T-helper 2 cell treated with Interferon-gamma antibody and Interleukin-4, amounts not matched to agents 5 μg/mL and 100 μg/mL, for 36 hours (primary cell): ENCODE measurements at regions not wholly inside any gene's neighbourhood (a gene's known extent, or its start where the extent isn't known, plus 50 kb on each side); places are given as distances from the start of the nearest gene placed in this dataset.

Experiments used
- DNase-seq: peaks from one replicate; pipeline ENCODE4 v3.0.0; 2021; ENCODE audit warnings: low spot score
- H3K27ac Mint-ChIP-seq: one replicate; pipeline ENCODE4 v1.8.0; 2021; ENCODE audit warnings: mild to moderate bottlenecking, mixed read lengths
- H3K27me3 Mint-ChIP-seq: one replicate; pipeline ENCODE4 v1.8.0; 2021; ENCODE audit warnings: low read depth, mixed read lengths
- H3K36me3 Mint-ChIP-seq: one replicate; pipeline ENCODE4 v1.8.0; 2021; ENCODE audit warnings: low read depth, mixed read lengths
- H3K4me1 Mint-ChIP-seq: one replicate; pipeline ENCODE4 v1.8.0; 2021; ENCODE audit warnings: low read depth, mixed read lengths
- H3K4me3 Mint-ChIP-seq: one replicate; pipeline ENCODE4 v1.8.0; 2022; ENCODE audit warnings: mild to moderate bottlenecking, moderate library complexity, mixed read lengths
- H3K9me3 Mint-ChIP-seq: one replicate; pipeline ENCODE4 v1.8.0; 2021; ENCODE audit warnings: mixed read lengths

DNA sequence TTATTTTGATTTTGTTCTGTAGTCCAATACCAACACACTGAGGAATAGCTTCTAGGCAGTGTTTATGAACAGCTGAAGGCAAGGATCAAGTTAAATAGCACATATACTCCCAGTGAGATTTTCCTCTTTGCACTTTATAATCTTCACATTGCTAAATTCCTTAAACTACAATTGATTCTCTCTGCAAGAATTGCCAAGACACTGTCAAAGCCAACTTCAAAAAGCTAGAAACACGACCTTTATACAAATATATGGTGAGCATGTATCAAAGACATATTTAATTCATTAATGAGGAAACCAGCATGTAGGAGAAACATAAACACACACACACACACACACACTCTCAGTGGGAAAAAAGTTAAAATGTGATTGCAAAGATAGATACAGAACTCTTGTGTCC, 86.4 kb upstream of the FAM9C start:
- peaks cover 5% of the 10 kb centered on the region for H3K36me3 Mint-ChIP-seq
- DNase-seq, result no peak
- H3K27ac Mint-ChIP-seq, result no peak overlapping the region
- H3K9me3 Mint-ChIP-seq, result no peaks in the 10 kb centered on the region
- peaks cover 33% of the 10 kb centered on the region for H3K4me1 Mint-ChIP-seq
- H3K4me3 Mint-ChIP-seq, result no peak overlapping the region
- no peaks in the 10 kb centered on the region for H3K27me3 Mint-ChIP-seq

DNA sequence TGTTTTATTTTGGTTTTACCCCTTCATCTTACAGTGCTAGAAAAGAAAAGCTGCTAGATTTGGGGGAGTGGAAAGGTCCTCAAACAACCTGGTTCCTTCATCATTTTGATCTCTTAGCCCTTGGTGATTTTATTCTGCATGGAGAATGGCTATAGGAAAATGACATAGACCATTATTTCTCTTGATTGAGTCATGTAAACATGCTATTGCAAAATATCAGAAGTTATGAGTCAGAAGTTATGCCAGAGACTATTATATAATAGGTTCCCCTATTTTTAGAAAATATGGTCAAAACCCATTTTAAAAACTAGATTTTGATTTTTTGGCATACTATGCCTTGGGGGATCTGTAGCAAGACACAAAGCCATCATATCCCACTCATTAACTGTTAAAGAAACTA, 83.7 kb upstream of the FAM9C start:
- Mint-ChIP-seq H3K27me3 (no peaks in the 10 kb centered on the region), H3K4me3 (no peak overlapping the region), H3K9me3 (no peaks in the 10 kb centered on the region), H3K4me1 (peaks cover 55% of the 10 kb centered on the region), H3K36me3 (peaks cover 4% of the 10 kb centered on the region), H3K27ac (no peak overlapping the region)
- DNase-seq, result no peak

DNA sequence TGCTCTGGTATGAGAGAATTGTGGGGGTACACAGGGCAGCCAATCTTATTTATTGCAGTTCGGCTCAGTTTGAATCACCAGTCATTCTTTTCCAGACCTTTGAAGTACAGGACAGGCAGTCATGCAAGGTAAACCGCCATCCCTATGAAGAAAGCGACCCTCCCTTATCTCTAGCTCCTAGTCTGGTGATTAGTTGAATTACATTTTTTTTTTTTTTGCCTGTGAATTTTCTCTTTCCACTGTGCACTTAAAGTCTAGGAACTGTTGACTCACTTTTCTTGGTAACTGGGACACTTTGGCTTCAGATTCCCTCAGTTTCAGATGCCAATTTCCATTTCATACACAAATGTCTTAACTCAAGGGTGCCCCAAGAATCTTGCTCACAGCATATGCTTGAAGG, 82.4 kb upstream of the FAM9C start:
- H3K27me3 Mint-ChIP-seq, result no peaks in the 10 kb centered on the region
- peaks cover 58% of the 10 kb centered on the region for H3K4me1 Mint-ChIP-seq
- H3K36me3 Mint-ChIP-seq, result peaks cover 5% of the 10 kb centered on the region
- no peaks in the 10 kb centered on the region for H3K9me3 Mint-ChIP-seq
- H3K4me3 Mint-ChIP-seq, result no peak overlapping the region
- H3K27ac Mint-ChIP-seq, result no peak overlapping the region
- no peak for DNase-seq

DNA sequence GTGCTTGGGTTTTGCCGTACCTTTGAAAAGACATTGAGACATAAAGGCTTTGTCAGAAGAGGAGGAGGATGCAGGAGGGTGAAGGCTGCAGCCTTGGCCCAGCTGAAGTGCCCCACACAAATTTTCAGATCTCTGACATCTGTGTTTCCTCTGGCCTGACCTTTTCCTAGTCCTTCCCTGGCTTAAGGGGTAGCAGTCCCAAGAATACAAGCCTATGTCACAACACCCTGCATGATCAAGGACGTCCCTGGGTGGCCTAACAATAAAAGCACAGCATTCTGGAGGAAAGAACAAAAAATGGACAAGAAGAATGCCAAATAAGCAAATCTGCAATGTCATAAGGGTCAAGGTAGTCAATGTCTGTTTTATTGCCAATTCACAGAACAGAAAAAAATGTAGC, 80.8 kb upstream of the FAM9C start:
- no peak overlapping the region for H3K27ac Mint-ChIP-seq
- H3K4me1 Mint-ChIP-seq, result peaks cover 44% of the 10 kb centered on the region
- DNase-seq, result no peak
- no peaks in the 10 kb centered on the region for H3K27me3 Mint-ChIP-seq
- peaks cover 3% of the 10 kb centered on the region for H3K36me3 Mint-ChIP-seq
- no peak overlapping the region for H3K4me3 Mint-ChIP-seq
- H3K9me3 Mint-ChIP-seq, result no peaks in the 10 kb centered on the region

DNA sequence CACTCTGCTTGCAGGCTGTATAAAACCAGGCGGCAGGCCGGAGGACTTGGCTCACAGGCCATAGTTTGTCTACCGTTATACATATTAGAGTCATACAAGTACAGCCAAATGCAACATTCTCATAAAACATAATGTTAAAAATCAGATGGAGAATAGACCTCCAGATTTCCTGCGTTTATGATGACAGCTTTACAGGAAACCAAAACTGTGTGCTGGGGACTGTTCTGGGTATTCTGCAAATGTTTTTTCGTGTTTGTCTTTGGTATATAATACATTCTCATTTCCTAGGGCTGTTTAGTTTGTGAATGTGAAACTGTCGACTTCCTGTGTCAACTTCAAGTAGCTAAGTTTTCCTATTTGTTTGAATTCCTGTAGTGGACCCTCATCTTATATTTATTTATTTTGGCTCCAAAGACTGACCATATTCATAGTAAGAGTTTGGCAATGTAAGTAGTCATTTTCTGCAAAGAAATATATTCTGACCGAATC, 79.5 kb upstream of the FAM9C start:
- Mint-ChIP-seq H3K9me3 (no peaks in the 10 kb centered on the region), H3K27me3 (no peaks in the 10 kb centered on the region), H3K4me1 (peaks cover 39% of the 10 kb centered on the region), H3K36me3 (peaks cover 3% of the 10 kb centered on the region), H3K4me3 (peak overlapping the region; percentile 64), H3K27ac (peak overlapping the region; percentile 81)
- DNase-seq, result no peak

DNA sequence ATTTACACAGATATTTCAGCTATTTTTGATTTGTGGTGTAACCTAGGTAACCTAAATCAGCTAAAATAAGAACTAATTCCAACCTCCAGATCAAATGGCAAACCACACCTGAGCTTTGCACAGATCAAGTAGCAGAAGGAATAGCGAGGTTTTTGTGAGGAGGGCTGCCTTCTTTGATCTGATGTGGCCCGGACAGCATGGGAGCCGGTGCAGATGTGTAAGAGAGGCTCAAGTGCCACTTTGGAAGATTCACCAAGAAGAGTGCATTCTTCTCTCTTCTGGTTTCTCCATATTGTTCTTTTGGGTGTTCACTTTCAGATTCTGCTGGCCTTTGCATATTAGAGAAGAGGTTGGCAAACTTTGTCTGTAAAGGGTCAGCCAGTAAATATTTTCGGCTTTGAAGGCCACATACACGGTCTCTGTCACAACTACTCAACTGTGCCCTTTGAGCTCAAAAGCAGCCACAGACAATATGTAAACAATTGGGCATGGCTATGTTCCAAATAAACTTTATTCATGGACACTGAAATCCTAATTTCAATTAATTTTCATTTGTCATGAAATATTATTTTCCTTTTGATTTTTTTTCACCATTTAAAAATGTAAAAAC, 78.9 kb upstream of the FAM9C start:
- no peaks in the 10 kb centered on the region for H3K27me3 Mint-ChIP-seq
- peak overlapping the region; percentile 64 for H3K4me3 Mint-ChIP-seq
- no peaks in the 10 kb centered on the region for H3K9me3 Mint-ChIP-seq
- H3K4me1 Mint-ChIP-seq, result peaks cover 38% of the 10 kb centered on the region
- no peak for DNase-seq
- peaks cover 3% of the 10 kb centered on the region for H3K36me3 Mint-ChIP-seq
- peak overlapping the region; percentile 81 for H3K27ac Mint-ChIP-seq

DNA sequence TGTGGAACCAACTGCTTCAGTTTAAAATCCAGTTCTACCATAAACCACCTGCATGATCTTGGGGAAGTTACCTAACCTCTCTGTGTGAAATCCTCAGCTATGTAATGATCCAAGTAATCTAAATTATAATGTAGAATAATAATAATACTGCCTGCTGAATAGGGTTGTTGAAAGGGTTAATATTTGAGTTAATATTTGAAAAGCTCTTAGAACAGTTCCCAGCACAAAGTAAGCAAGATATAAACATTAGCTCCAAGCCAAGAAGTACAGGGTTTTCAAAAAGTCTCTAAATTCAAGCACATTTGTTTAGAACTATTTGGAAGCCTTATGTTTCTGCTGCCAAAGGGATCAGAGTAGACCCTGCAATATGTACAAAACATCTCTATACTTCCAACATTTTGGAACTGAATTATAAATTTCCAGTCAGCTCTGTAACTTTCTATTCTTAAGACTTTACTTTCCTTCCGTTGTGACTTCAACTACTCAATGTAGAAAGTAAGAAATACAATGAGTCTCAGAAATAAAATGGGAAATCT, 76.7 kb upstream of the FAM9C start:
- H3K4me1 Mint-ChIP-seq, result peaks cover 26% of the 10 kb centered on the region

DNA sequence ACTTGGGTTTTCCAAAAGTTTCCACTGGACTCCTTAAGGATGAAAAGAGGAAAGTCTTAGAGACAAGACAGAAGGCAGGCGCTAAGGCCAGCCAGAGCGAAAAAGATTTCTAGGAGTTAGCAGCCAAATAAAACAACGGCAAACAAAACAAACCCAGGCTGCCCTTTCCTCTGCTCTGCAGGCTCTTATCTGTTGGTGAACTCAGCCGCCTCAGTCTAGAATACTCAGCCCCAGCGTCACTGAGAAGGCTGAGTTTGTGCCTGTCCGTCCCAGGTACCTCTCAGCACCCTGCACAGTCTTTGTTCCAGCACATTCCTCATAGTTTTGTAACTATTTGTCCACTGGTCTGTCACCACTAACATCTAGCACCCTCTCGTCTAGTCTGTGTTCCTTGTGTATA, 75.6 kb upstream of the FAM9C start:
- H3K4me3 Mint-ChIP-seq, result no peak overlapping the region
- no peaks in the 10 kb centered on the region for H3K27me3 Mint-ChIP-seq
- H3K36me3 Mint-ChIP-seq, result peaks cover 6% of the 10 kb centered on the region
- no peak for DNase-seq
- H3K27ac Mint-ChIP-seq, result no peak overlapping the region
- H3K4me1 Mint-ChIP-seq, result peaks cover 20% of the 10 kb centered on the region
- H3K9me3 Mint-ChIP-seq, result peaks cover 13% of the 10 kb centered on the region

More for the DNA sequence above, 76.7 kb upstream of the FAM9C start:
- no peak overlapping the region for H3K27ac Mint-ChIP-seq
- peaks cover 13% of the 10 kb centered on the region for H3K9me3 Mint-ChIP-seq
- peaks cover 6% of the 10 kb centered on the region for H3K36me3 Mint-ChIP-seq
- H3K4me3 Mint-ChIP-seq, result no peak overlapping the region
- H3K27me3 Mint-ChIP-seq, result no peaks in the 10 kb centered on the region
- no peak for DNase-seq

DNA sequence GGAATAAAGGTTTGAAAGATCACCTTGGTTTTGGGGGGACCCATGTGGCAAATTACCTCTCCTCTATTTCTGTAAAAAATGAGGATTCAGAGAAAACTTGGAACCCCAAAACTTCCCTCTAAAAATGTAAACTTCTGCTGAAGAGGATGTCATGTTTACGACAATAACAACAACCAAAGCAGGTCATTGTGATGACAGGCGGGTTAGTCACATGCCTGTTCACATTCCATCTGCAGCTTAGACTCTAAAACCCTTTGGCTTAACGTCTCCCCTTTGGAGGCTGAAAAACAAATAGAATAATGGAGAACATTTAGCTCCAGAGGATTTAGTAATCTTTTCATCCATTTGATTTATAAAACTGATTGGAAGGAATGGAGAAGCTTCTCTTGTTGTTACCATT, 75.0 kb upstream of the FAM9C start:
- H3K4me3 Mint-ChIP-seq, result no peak overlapping the region

DNA sequence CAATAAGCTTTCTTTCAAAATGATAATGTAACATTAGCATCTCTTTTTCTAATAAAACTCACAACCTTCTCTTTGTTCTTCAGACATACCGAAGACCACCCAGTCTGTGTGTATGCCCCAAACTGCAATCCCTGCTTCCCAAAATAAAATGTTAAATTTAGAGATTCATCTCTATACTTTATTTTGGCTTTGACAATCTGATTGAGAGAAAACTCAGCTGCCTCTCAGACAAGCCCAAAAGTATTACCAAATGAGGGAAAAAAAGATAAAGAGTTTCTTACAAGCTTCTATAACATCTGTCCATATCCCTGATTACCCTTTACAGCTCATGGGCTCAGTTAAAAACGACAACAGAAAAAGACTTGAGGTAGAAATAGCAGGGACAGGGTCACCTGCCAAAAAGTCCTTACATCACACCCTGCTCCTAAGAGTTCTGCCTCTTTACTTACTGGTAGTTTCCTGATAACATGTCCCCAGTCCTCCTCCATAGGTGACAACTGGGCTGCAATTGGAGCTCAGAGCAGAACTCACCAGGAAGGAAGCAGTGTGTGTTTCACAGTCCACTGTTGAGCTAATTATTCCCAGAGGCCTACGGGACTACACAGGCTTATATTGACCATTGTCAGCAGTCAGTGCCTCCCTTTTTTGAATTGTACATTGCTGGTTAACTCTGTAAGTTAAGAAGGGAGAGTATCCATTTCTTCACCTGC, 70.9 kb upstream of the FAM9C start:
- peaks cover 4% of the 10 kb centered on the region for H3K4me1 Mint-ChIP-seq
- H3K27ac Mint-ChIP-seq, result no peak overlapping the region
- no peak overlapping the region for H3K4me3 Mint-ChIP-seq
- H3K27me3 Mint-ChIP-seq, result no peaks in the 10 kb centered on the region
- H3K9me3 Mint-ChIP-seq, result peaks cover 13% of the 10 kb centered on the region
- peaks cover 3% of the 10 kb centered on the region for H3K36me3 Mint-ChIP-seq
- DNase-seq, result no peak

More for the DNA sequence above, 75.0 kb upstream of the FAM9C start:
- no peak for DNase-seq
- no peak overlapping the region for H3K27ac Mint-ChIP-seq
- peaks cover 13% of the 10 kb centered on the region for H3K9me3 Mint-ChIP-seq
- peaks cover 15% of the 10 kb centered on the region for H3K4me1 Mint-ChIP-seq
- peaks cover 6% of the 10 kb centered on the region for H3K36me3 Mint-ChIP-seq
- H3K27me3 Mint-ChIP-seq, result no peaks in the 10 kb centered on the region

DNA sequence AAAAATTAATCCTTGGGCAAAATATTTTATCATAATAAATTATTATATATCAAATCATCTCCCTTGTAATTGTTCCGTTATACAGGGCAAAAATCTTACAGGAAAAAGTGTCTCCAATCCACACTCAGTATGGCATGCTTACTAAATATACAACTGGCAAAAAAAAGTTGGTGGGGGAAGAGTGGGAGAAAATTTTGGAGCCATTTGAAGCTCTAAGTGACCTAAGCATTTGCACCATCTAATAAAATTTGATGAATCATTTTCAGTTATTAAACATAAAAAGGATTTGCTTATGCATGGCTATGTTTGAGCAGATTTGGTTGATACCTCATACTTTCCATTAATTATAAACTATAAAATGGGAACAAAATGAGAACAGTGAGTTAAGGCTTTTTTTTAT, 68.1 kb upstream of the FAM9C start:
- DNase-seq, result no peak
- Mint-ChIP-seq H3K4me1 (peaks cover 7% of the 10 kb centered on the region), H3K9me3 (peaks cover 9% of the 10 kb centered on the region), H3K36me3 (peaks cover 3% of the 10 kb centered on the region), H3K27ac (no peak overlapping the region), H3K27me3 (no peaks in the 10 kb centered on the region), H3K4me3 (no peak overlapping the region)

DNA sequence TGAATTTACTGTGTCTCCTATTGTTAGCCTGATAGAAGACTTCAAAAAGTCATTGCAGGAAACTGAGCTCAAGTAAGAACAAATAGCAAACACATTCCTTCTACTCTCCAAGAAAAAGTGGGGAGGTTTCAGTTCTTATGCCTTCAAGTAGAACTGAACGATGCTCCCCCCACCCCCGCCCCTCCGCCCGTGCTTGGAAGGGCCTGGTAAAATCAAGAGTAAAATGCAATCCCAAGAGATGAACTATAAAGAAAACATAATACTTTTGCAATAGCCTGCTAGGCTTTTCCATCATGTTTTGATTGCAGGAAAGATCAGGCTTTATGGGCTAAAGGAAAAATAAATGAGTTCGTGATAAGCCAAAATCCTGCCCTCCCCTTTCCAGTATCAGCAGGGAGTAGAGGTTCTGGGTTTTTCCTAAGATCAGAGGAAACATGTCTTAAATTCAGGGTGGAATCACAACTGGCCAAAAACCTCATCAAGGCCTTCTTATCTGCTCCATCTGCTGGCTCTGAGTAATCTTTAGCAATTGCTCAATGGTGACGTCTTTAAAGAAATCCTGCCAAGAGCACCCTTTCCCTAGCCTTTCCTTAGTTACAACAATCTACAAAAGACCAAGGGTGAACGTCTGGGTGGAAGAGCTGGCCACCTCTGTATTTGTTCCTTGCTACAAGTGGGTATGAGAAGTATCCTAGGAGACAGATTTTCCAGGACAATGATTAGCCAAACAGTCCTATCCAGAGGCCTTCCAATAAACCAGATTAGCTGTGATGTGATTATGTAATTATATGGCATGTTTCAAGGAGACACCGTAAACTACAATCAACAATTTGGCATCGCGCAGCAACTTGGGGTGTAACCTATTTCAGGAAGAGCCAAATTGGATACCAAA, 66.3 kb upstream of the FAM9C start:
- H3K36me3 Mint-ChIP-seq, result no peaks in the 10 kb centered on the region

DNA sequence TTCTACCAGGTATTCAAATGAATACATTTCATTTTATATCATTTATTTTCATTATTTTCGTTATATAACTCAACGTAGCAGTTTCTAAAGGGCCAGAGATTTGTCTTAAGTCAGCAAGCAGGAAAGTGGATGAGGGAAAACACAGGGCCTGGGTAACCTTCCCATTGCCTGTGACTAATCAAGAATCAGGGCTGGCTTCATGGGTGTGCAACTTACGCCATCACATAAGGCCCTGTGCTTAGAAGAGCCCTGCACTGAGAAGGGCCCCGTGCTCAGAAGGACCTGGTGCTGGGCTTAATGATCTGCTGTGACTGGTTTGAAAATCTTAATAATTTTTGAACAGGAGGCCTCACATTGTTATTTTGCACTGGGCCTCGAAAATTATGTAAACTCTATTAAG, 65.4 kb upstream of the FAM9C start:
- peaks cover 7% of the 10 kb centered on the region for H3K4me1 Mint-ChIP-seq
- no peaks in the 10 kb centered on the region for H3K27me3 Mint-ChIP-seq
- H3K9me3 Mint-ChIP-seq, result no peaks in the 10 kb centered on the region
- no peak overlapping the region for H3K4me3 Mint-ChIP-seq
- no peak for DNase-seq
- H3K27ac Mint-ChIP-seq, result no peak overlapping the region
- H3K36me3 Mint-ChIP-seq, result no peaks in the 10 kb centered on the region

More for the DNA sequence above, 66.3 kb upstream of the FAM9C start:
- Mint-ChIP-seq H3K4me3 (no peak overlapping the region), H3K27me3 (no peaks in the 10 kb centered on the region), H3K9me3 (no peaks in the 10 kb centered on the region), H3K4me1 (peaks cover 7% of the 10 kb centered on the region), H3K27ac (no peak overlapping the region)
- no peak for DNase-seq

DNA sequence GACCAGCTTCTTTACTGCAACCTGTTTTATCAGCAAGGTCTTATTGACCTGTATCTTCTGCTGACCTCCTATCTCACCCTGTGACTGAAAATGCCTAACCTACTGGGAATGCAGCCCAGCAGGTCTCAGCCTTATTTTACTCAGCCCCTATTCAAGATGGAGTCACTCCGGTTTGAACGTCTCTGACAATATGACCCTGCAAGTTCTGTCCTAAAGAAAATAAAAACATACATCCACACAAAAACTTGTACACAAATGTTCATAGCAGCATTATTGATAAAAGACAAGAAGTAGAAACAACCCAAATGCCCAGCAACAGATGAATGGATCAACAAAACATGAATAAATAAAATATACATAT, 59.5 kb upstream of the FAM9C start:
- Mint-ChIP-seq H3K9me3 (peaks cover 9% of the 10 kb centered on the region), H3K4me1 (peaks cover 40% of the 10 kb centered on the region), H3K27me3 (no peaks in the 10 kb centered on the region), H3K27ac (no peak overlapping the region), H3K36me3 (peaks cover 7% of the 10 kb centered on the region), H3K4me3 (no peak overlapping the region)
- no peak for DNase-seq
